Natural killer cell (primary cell): ENCODE measurements at regions not wholly inside any gene's neighbourhood (a gene's known extent, or its start where the extent isn't known, plus 50 kb on each side); places are given as distances from the start of the nearest gene placed in this dataset.

Experiments used
- ATAC-seq, 3 donors: fragments of 150-1000 bp in 2 of 3; fragments of 200-7000 bp in 1 of 3; cut with Tn5 transposase; 1 replicate in 1 of 3; 2 replicates in 2 of 3; pipeline ENCODE4 v1.10.0; 2021; ENCODE audit warnings: mild to moderate bottlenecking in 2 of 3, moderate library complexity in 2 of 3
- DNase-seq, 2 donors: peaks; one replicate each; pipeline versions ENCODE4 v3.0.0 to v3.0.0-alpha.2; 2013 to 2021; ENCODE audit warnings: mixed read lengths in 1 of 2
- H3K27ac ChIP-seq: one replicate; pipeline ENCODE4 v1.5.1; 2013; ENCODE audit warnings: mild to moderate bottlenecking, low read length
- H3K27me3 ChIP-seq: one replicate; pipeline ENCODE4 v1.6.1; 2013; ENCODE audit warnings: low read length; ENCODE audit not compliant: control insufficient read depth, insufficient read depth
- H3K36me3 ChIP-seq: one replicate; pipeline ENCODE4 v1.6.1; 2013; ENCODE audit warnings: low read length; ENCODE audit not compliant: control insufficient read depth, insufficient read depth
- H3K4me1 ChIP-seq: one replicate; pipeline ENCODE4 v1.6.1; 2013; ENCODE audit warnings: low read length; ENCODE audit not compliant: control insufficient read depth, insufficient read depth
- H3K4me3 ChIP-seq: one replicate; pipeline ENCODE4 v1.5.1; 2013; ENCODE audit warnings: low read length
- H3K9me3 ChIP-seq: one replicate; pipeline ENCODE4 v1.6.1; 2013; ENCODE audit warnings: low read length; ENCODE audit not compliant: control insufficient read depth, insufficient read depth
- H3K27ac Mint-ChIP-seq, 2 donors: one replicate each; pipeline ENCODE4 v1.8.0; 2022; ENCODE audit warnings: mild to moderate bottlenecking in 2 of 2, mixed read lengths in 2 of 2, moderate library complexity in 1 of 2
- H3K27me3 Mint-ChIP-seq, 2 donors: one replicate each; pipeline ENCODE4 v1.8.0; 2022; ENCODE audit warnings: low read depth in 2 of 2, mixed read lengths in 2 of 2
- H3K36me3 Mint-ChIP-seq: one replicate; pipeline ENCODE4 v1.8.0; 2022; ENCODE audit warnings: mixed read lengths
- H3K4me1 Mint-ChIP-seq, 2 donors: one replicate each; pipeline ENCODE4 v1.8.0; 2022; ENCODE audit warnings: mixed read lengths in 2 of 2
- H3K4me3 Mint-ChIP-seq: one replicate; pipeline ENCODE4 v1.8.0; 2022; ENCODE audit warnings: mild to moderate bottlenecking, moderate library complexity, mixed read lengths
- H3K9me3 Mint-ChIP-seq, 2 donors: one replicate each; pipeline ENCODE4 v1.8.0; 2022; ENCODE audit warnings: mixed read lengths in 2 of 2
- CTCF ChIP-seq: fragments of 200-600 bp; IDR thresholded peaks from one replicate; pipeline ENCODE4 v1.8.0; 2022; ENCODE audit warnings: antibody characterized with exemption
- WGBS: methylation state at CpG from one replicate; pipeline ENCODE4 v1.1.7; 2013; ENCODE audit warnings: missing lambda C conversion rate; ENCODE audit not compliant: insufficient coverage; 5-methylcytosine and 5-hydroxymethylcytosine counted together
- intact Hi-C: fragments of 100-400 bp; cut with micrococcal nuclease; formaldehyde crosslinking; loops from one replicate; pipeline ENCODE4 v1.14.2; 2022

DNA sequence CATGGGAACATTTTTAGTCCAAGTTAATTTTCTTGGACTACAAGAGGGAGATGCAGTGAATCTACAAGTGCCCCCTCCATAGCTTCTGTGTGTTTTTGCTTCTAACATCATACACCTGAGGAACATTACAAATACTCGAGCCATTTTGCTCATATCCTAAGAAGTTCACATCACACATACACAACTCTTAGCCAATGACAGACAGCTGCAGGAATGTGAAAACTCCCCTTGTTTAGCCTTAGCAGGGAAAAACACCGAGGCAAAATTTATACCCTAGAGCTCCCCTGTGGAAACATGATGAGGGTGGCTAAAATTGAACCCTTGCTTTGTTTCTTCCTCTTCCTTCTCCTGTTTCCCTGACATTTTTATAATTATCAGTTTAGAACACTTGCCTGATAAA, 928.3 kb upstream of the NRXN1 start:
- H3K36me3 ChIP-seq: no peaks in the 10 kb centered on the region
- intact Hi-C loops: no loop called here
- H3K9me3 ChIP-seq: no peaks in the 10 kb centered on the region
- 77% methylated on average over 2 of the region's 2 CpGs for WGBS
- Mint-ChIP-seq H3K4me1 (no peaks in the 10 kb centered on the region), H3K27me3 (no peaks in the 10 kb centered on the region), H3K9me3 (peaks cover 14 to 24% of the 10 kb centered on the region in 2 donors), H3K36me3 (peaks cover 5% of the 10 kb centered on the region), H3K4me3 (no peak overlapping the region), H3K27ac (no peak overlapping the region)
- DNase-seq (no peak), ATAC-seq (no peak)
- TF ChIP-seq CTCF: no peak
- no peak overlapping the region for H3K27ac ChIP-seq
- no peaks in the 10 kb centered on the region for H3K27me3 ChIP-seq
- H3K4me1 ChIP-seq: no peaks in the 10 kb centered on the region
- no peak overlapping the region for H3K4me3 ChIP-seq

GRCh38 chr2:51959696-51960095, 927.8 kb upstream of the NRXN1 start:
- ATAC-seq (no peak), DNase-seq (no peak)
- Mint-ChIP-seq H3K27me3 (no peaks in the 10 kb centered on the region), H3K27ac (no peak overlapping the region), H3K9me3 (peaks cover 14 to 24% of the 10 kb centered on the region in 2 donors), H3K4me1 (no peaks in the 10 kb centered on the region), H3K36me3 (peaks cover 5% of the 10 kb centered on the region), H3K4me3 (no peak overlapping the region)
- Histone ChIP-seq H3K27ac (no peak overlapping the region), H3K4me3 (no peak overlapping the region), H3K9me3 (no peaks in the 10 kb centered on the region), H3K36me3 (no peaks in the 10 kb centered on the region), H3K4me1 (no peaks in the 10 kb centered on the region), H3K27me3 (no peaks in the 10 kb centered on the region)
- intact Hi-C loops: no loop called here
- no CpG with 5 or more reads among the region's 2 CpGs for WGBS
- TF ChIP-seq CTCF: no peak

GRCh38 chr2:51953931-51954330, 922.0 kb upstream of the NRXN1 start:
- intact Hi-C loops: no loop called here
- Mint-ChIP-seq H3K36me3 (peaks cover 12% of the 10 kb centered on the region), H3K9me3 (peaks cover 4 to 34% of the 10 kb centered on the region in 2 donors), H3K27ac (no peak overlapping the region), H3K4me1 (no peaks in the 10 kb centered on the region), H3K27me3 (no peaks in the 10 kb centered on the region), H3K4me3 (no peak overlapping the region)
- DNase-seq (no peak), ATAC-seq (no peak)
- no peaks in the 10 kb centered on the region for H3K36me3 ChIP-seq
- no peaks in the 10 kb centered on the region for H3K27me3 ChIP-seq
- TF ChIP-seq CTCF: no peak
- H3K9me3 ChIP-seq: peaks cover 15% of the 10 kb centered on the region
- H3K4me3 ChIP-seq: no peak overlapping the region
- no peak overlapping the region for H3K27ac ChIP-seq
- H3K4me1 ChIP-seq: no peaks in the 10 kb centered on the region

DNA sequence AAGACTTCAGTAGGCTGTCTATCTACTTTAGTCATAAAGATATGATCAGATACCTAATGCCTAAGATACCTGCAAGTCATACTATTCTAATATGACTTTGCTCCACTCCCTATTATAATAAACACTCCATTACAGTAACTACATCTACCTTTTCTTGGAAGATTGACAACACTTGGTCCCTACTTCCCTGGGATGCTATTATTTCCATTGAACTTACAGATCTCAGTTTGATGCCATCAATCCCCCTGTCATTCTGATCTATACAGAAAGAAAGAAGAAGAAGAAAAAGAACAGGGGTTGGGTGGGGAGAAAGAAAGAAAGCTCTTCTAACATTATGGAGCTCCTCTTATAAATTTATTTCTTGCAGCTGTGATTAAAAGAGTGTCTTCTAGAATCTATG, 889.1 kb upstream of the NRXN1 start:
- H3K36me3 ChIP-seq: no peaks in the 10 kb centered on the region
- ATAC-seq: no peak
- no peaks in the 10 kb centered on the region for H3K4me1 ChIP-seq
- no peak overlapping the region for H3K4me3 ChIP-seq
- no peak for DNase-seq
- TF ChIP-seq CTCF: no peak
- no peaks in the 10 kb centered on the region for H3K4me1 Mint-ChIP-seq
- no peaks in the 10 kb centered on the region for H3K27me3 Mint-ChIP-seq
- H3K9me3 Mint-ChIP-seq: peaks cover 16 to 22% of the 10 kb centered on the region in 2 donors
- peaks cover 6% of the 10 kb centered on the region for H3K9me3 ChIP-seq
- H3K27me3 ChIP-seq: no peaks in the 10 kb centered on the region
- no peak overlapping the region for H3K27ac ChIP-seq
- intact Hi-C loops: no loop called here
- H3K36me3 Mint-ChIP-seq: peaks cover 6% of the 10 kb centered on the region
- H3K27ac Mint-ChIP-seq: no peak overlapping the region
- H3K4me3 Mint-ChIP-seq: no peak overlapping the region
